HG02852 (cell line): ENCODE measurements at regions not wholly inside any gene's neighbourhood (a gene's known extent, or its start where the extent isn't known, plus 50 kb on each side); places are given as distances from the start of the nearest gene placed in this dataset.
"Not testable (repeated sequence)": the region's sequence is repeated elsewhere in the genome, so short reads cannot be mapped to it uniquely, and the experiment has no call there.

Source experiments
- ATAC-seq: cut with Tn5 transposase; IDR thresholded peaks from one replicate; pipeline ENCODE4 v1.9.1; 2021; ENCODE audit warnings: mild to moderate bottlenecking, moderate library complexity; ENCODE audit not compliant: unreplicated experiment

GRCh38 chr9:85487872-85488271 lies 253.9 kb downstream of the AGTPBP1 start:
- ATAC-seq = no peak

- no peak for ATAC-seq
Observed at GRCh38 chr9:85484235-85484634, 257.5 kb downstream of the AGTPBP1 start.

GRCh38 chr9:85483208-85483607 lies 258.5 kb downstream of the AGTPBP1 start:
- no peak for ATAC-seq

- no peak for ATAC-seq
Observed at GRCh38 chr9:85479305-85479704, 262.4 kb downstream of the AGTPBP1 start.

GRCh38 chr9:85478847-85479246 lies 262.9 kb downstream of the AGTPBP1 start:
- no peak for ATAC-seq

GRCh38 chr9:85474896-85475295 lies 266.9 kb downstream of the AGTPBP1 start:
- not testable (repeated sequence) for ATAC-seq

- no peak for ATAC-seq
Observed at GRCh38 chr9:85471791-85472190, 270.0 kb downstream of the AGTPBP1 start.

- no peak for ATAC-seq
Observed at GRCh38 chr9:85469041-85469440, 272.7 kb downstream of the AGTPBP1 start.

- no peak for ATAC-seq
Observed at GRCh38 chr9:85466834-85467233, 274.9 kb downstream of the AGTPBP1 start.

GRCh38 chr9:85458114-85458864 lies 283.5 kb downstream of the AGTPBP1 start:
- ATAC-seq = not testable (repeated sequence)

GRCh38 chr9:85453850-85454249 lies 287.9 kb downstream of the AGTPBP1 start:
- no peak for ATAC-seq

- ATAC-seq = no peak
Observed at GRCh38 chr9:85452841-85453240, 288.9 kb downstream of the AGTPBP1 start.

GRCh38 chr9:85451680-85452079 lies 290.1 kb downstream of the AGTPBP1 start:
- ATAC-seq = no peak

GRCh38 chr9:85445887-85446286 lies 295.9 kb downstream of the AGTPBP1 start:
- no peak for ATAC-seq

GRCh38 chr9:85444243-85444642 lies 297.5 kb downstream of the AGTPBP1 start:
- ATAC-seq = no peak

- peak; percentile 71 for ATAC-seq
Observed at GRCh38 chr9:85443190-85443598, 298.6 kb downstream of the AGTPBP1 start.

- ATAC-seq = no peak
Observed at GRCh38 chr9:85439791-85440190, 302.0 kb downstream of the AGTPBP1 start.

GRCh38 chr9:85433956-85434355 lies 307.8 kb downstream of the AGTPBP1 start:
- ATAC-seq = not testable (repeated sequence)

- not testable (repeated sequence) for ATAC-seq
Observed at GRCh38 chr9:85433551-85433950, 308.2 kb downstream of the AGTPBP1 start.

GRCh38 chr9:85433046-85433445 lies 308.7 kb downstream of the AGTPBP1 start:
- ATAC-seq = no peak

GRCh38 chr9:85432599-85432998 lies 309.2 kb downstream of the AGTPBP1 start:
- ATAC-seq = no peak

- ATAC-seq = no peak
Observed at GRCh38 chr9:85431339-85432102, 310.2 kb downstream of the AGTPBP1 start.
